ENCODE measurements at regions not wholly inside any gene's neighbourhood (a gene's known extent, or its start where the extent isn't known, plus 50 kb on each side); places are given as distances from the start of the nearest gene placed in this dataset.

DNA sequence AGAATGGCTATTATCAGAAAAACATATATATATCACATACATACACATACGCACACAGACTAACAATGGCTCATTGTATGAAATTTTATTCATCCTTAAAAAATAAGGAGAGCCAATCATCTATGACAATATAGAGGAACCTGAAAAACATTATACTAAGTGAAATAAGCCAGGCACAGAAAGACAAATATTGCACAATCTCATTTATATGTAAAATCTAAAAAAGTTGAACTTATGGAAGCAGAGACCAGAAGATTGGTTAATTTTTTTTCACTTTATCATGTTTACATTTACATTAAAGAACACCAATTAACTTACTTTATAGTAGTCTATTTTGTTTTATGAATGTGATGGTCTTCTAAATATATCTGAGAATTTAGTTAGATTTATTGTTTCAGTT is 198.7 kb downstream of the KIF2B start:
- H3K4me3 ChIP-seq (ENCODE audit: low read depth, low read length), result no peak overlapping the region
- no peak for TF ChIP-seq CTCF (IDR thresholded peaks at IDR 0.05; ENCODE audit: insufficient read depth, low read length)
- no peak for DNase-seq (ENCODE audit: low read depth)

DNA sequence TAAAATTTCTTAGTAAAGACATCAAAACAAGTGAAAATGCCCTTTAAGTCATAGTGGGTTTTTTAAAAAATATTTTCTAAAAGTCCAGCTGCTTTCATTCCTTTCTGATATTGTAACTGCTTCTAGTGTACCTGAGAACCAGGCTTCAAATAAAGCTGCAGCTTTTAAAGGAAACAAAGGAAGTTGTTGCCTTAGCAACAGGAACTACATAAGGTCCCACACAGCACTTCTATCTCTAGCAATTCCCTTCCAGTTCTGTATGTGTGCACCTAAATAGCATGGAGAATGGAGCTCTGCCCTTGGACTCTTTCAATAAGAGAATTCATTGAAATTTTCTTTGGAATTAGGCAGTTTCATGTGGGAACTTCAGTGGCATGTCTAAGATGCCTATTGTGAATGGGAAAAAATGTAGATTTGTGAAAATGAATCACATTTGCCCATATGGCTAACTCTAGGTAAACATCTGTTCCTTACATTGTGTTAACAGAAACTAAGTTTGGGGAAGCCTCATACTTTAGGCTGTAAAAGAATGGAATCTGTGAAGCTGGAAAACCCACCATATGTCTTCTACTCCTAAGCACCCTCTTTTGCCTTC is 206.4 kb downstream of the KIF2B start:
- no peak for DNase-seq (ENCODE audit: low read depth)
- TF ChIP-seq CTCF (IDR thresholded peaks at IDR 0.05; ENCODE audit: insufficient read depth, low read length), result no peak
- no peak overlapping the region for H3K4me3 ChIP-seq (ENCODE audit: low read depth, low read length)

DNA sequence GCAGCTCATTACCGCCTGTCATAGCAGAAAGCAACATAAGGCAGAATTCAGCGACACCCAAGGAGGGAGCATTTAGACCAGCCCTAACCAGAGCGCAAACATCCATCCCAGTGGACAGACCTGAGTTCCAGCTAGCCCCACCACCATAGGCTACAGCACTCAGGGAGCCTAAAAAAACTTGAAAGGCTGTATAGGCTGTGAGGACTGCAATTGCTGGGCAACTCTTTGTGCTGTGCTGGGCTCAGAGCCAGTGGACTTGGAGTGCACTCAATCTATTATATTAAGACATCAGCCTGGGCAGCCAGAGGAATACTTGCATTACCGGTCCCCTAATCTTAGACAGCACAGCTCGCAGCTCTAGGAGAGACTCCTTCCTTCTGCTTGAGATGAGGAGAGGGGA is 207.3 kb downstream of the KIF2B start:
- no peak for TF ChIP-seq CTCF (IDR thresholded peaks at IDR 0.05; ENCODE audit: insufficient read depth, low read length)
- H3K4me3 ChIP-seq (ENCODE audit: low read depth, low read length), result no peak overlapping the region

DNA sequence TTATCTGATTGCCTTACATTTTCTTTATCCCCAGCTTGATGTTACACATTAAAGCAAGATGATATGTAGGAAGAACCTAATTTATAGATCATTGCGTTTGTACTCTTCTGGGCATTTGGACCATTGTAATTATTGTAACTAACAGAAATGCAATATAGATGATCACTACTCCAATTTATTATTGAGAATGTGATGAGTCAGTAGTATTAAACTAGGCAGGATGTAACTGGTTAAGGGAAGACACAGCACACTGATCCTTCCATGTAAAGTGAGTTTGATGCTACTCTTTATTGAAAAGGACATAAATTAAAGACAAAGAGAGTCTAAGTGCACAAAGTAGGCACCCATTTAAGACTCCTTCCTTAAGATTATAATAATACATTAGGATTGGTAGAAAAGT is 223.8 kb downstream of the KIF2B start:
- H3K4me3 ChIP-seq (ENCODE audit: low read depth, low read length), result no peak overlapping the region
- TF ChIP-seq CTCF (IDR thresholded peaks at IDR 0.05; ENCODE audit: insufficient read depth, low read length), result no peak
- no peak for DNase-seq (ENCODE audit: low read depth)

More for the DNA sequence above, 207.3 kb downstream of the KIF2B start:
- no peak for DNase-seq (ENCODE audit: low read depth)

DNA sequence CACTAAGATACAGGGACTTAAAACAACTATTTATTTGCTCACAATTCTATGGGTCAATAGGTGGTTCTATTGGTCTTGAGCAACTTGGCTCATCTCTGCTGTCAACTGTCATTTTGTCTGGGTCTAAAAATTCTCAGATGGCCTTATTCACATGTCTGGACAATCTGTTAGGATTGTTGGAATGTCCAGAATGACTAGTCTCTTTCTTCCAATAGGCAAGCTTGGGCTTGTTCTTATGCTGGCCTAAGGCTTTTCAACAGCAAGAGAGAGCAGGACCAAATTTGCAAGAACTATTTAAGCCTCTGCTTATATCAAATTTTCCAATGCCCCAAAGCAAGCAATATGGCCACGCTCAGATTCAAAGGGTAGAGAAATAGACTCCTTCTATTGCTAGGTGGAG is 240.9 kb downstream of the KIF2B start:
- no peak for DNase-seq (ENCODE audit: low read depth)
- H3K4me3 ChIP-seq (ENCODE audit: low read depth, low read length), result no peak overlapping the region
- TF ChIP-seq CTCF (IDR thresholded peaks at IDR 0.05; ENCODE audit: insufficient read depth, low read length), result no peak

DNA sequence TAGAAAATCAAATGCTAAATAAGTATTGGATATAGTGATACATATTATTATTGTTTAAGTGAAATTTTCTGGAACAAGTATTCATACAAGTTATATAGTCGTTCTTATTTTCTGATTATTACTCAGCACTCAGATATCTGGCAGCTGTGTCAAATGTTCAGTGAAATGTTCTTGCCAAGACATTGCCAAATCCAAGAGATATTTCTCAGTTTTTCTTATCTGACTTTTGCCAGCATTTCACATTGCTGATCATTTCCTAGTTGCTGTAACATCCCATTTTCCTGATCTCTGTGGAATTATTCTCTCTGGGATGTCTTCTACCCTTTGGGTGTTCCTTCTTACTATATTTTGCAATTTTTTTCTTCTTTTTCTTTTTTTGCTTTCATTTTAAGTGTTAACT is 262.3 kb downstream of the KIF2B start:
- H3K4me3 ChIP-seq (ENCODE audit: low read depth, low read length), result no peak overlapping the region
- no peak for DNase-seq (ENCODE audit: low read depth)
- no peak for TF ChIP-seq CTCF (IDR thresholded peaks at IDR 0.05; ENCODE audit: insufficient read depth, low read length)

DNA sequence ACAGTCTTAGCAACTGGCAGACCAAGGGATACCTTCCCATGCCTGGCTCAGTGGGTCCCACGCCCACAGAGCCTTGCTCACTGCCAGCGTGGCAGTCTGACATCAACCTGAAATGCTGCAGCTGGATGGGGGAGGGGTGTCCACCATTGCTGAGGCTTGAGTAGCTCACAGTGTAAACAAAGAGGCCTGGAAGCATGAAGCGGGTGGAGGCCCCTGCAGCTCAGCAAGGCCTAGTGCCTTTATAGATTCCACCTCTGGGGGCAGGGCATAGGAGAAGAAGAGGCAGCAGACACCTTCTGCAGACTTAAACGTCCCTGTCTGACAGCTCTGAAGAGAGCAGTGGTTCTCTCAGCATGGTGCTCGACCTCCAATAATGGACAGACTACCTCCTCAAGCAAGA is 263.2 kb downstream of the KIF2B start:
- no peak for TF ChIP-seq CTCF (IDR thresholded peaks at IDR 0.05; ENCODE audit: insufficient read depth, low read length)
- DNase-seq (ENCODE audit: low read depth), result no peak
- no peak overlapping the region for H3K4me3 ChIP-seq (ENCODE audit: low read depth, low read length)

Data from fibroblast of the aortic adventitia (primary cell).